IMR-90 (cell line): ENCODE measurements at regions not wholly inside any gene's neighbourhood (a gene's known extent, or its start where the extent isn't known, plus 50 kb on each side); places are given as distances from the start of the nearest gene placed in this dataset.

Experiments
- MAFK ChIP-seq: IDR thresholded peaks from 2 replicates; pipeline ENCODE4 v1.6.1; 2012; ENCODE audit warnings: low read depth, low read length, improper control_type of control experiment
- SMC3 ChIP-seq: fragments of 150-350 bp; IDR thresholded peaks from 2 replicates; pipeline ENCODE4 v1.6.1; 2016; ENCODE audit warnings: low read depth, mild to moderate bottlenecking, antibody characterized with exemption, low read length, moderate library complexity
- TF ChIP-seq, protein P1 (sequence below): conservative IDR thresholded peaks from 2 replicates; pipeline ENCODE4 v1.5.1; 2012; ENCODE audit warnings: mild to moderate bottlenecking, low read depth, low read length, improper control_type of control experiment

DNA sequence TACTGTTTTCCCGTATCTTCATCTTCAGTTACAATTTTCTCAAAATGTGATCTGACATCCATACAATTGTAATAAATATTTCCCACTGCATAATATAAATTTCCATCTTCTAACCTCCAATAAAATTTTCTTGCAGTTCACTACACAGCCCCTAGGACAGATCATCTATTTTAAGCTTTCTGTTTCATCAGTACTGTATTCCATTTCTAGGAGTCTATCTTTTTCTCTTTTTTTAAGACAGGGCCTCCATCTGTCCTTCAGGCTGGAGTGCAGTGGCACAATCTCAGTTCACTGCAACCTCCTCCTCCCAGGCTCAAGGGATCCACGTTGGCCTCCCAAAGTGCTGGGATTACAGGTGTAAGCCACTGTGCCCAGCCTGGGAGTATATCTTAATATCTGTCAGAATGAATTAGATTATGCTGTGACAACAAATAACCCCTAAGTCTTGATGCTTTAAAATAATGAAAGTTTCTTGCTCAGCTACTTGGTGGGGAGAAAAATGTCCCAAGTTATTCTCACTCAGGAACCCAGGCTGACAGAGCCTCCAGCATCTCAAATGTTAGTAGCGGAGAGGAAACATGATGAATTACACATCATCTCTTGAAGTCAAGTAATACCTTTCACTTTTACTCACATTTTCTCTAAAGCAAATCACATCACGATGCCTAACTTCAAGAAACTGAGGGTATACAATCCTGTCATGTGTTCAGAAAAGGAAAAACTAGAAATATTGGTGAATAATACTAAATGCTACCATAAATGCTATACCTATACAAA lies 92.2 kb downstream of the BUD13 start:
- TF ChIP-seq, protein P1, sequence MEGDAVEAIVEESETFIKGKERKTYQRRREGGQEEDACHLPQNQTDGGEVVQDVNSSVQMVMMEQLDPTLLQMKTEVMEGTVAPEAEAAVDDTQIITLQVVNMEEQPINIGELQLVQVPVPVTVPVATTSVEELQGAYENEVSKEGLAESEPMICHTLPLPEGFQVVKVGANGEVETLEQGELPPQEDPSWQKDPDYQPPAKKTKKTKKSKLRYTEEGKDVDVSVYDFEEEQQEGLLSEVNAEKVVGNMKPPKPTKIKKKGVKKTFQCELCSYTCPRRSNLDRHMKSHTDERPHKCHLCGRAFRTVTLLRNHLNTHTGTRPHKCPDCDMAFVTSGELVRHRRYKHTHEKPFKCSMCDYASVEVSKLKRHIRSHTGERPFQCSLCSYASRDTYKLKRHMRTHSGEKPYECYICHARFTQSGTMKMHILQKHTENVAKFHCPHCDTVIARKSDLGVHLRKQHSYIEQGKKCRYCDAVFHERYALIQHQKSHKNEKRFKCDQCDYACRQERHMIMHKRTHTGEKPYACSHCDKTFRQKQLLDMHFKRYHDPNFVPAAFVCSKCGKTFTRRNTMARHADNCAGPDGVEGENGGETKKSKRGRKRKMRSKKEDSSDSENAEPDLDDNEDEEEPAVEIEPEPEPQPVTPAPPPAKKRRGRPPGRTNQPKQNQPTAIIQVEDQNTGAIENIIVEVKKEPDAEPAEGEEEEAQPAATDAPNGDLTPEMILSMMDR, result no peak
- TF ChIP-seq MAFK (no peak), SMC3 (no peak)
